ENCODE measurements at regions not wholly inside any gene's neighbourhood (a gene's known extent, or its start where the extent isn't known, plus 50 kb on each side); places are given as distances from the start of the nearest gene placed in this dataset.

DNA sequence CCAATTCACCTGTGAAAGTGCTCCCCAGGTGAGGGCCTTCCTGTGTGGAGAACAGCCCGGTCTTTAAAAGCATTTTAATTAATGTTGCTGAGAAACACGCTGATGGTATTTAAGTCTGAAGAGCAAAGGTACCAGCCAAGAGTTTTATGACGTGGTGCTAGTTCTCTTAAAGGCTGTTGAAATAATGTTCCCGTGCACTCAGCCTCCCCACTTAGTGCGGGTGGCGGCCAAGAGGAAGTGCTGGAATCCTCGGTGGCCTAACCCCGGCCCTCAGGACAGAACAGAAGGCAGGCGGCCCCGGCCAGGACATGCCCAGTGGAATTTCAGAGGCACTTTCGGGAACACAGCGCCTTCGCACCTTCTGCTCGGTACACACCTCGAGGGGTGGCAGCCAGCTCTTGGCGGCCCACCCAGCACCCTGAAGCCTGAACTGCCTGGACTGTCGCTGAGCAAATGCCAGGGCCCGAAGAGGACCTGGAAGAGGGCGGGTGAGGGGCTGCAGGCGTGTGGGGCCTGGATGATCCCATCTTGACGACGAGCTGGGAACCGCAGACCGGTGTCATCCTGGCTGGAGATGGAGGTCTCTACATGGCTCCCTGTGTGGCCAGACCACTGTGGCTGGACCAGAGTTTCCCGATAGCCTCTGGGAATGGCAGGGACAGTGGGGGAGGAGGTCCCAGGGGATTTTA lies 142.9 kb downstream of the ASB1 start:
- Histone ChIP-seq H3K9ac (ENCODE audit: low read length) (no peak overlapping the region), H2AK5ac (ENCODE audit: low read length) (no peak overlapping the region), H3K14ac (ENCODE audit: low read length) (no peak overlapping the region), H3K4me2 (ENCODE audit: low read length) (no peak overlapping the region), H4K91ac (ENCODE audit: low read depth, low read length) (no peak overlapping the region), H3K79me2 (ENCODE audit: control insufficient read depth, insufficient read depth, low read length, poor library complexity) (no peaks in the 10 kb centered on the region), H2BK120ac (ENCODE audit: insufficient read depth, low read length, poor library complexity) (no peak overlapping the region), H3K4me1 (ENCODE audit: control insufficient read depth in 1 of 2, insufficient read depth in 2 of 2, low read length in 2 of 2) (no peaks in the 10 kb centered on the region), H3K4me3 (ENCODE audit: low read depth, low read length) (no peak overlapping the region), H3K27ac (ENCODE audit: low read depth, low read length) (no peak overlapping the region), H3K36me3 (ENCODE audit: control insufficient read depth in 1 of 2, insufficient read depth in 2 of 2, low read length in 2 of 2) (no peaks in the 10 kb centered on the region), H2BK12ac (ENCODE audit: low read length) (no peak overlapping the region), H2AFZ (ENCODE audit: insufficient read depth, low read length, poor library complexity) (no peak overlapping the region), H3K27me3 (ENCODE audit: insufficient read depth, low read length) (peaks cover 2% of the 10 kb centered on the region), H4K8ac (ENCODE audit: low read depth, low read length) (no peak overlapping the region), H3K23ac (ENCODE audit: low read length) (no peak overlapping the region), H3K18ac (ENCODE audit: low read length) (no peak overlapping the region), H2BK5ac (ENCODE audit: low read depth, low read length, poor library complexity) (no peak overlapping the region), H3K79me1 (ENCODE audit: low read length) (no peaks in the 10 kb centered on the region), H3K9me3 (ENCODE audit: insufficient read depth, low read depth, low read length) (peaks cover 1% of the 10 kb centered on the region), H4K12ac (ENCODE audit: low read depth, low read length) (no peak overlapping the region), H3K4ac (ENCODE audit: low read depth, low read length) (no peak overlapping the region)
- no peak for DNase-seq
- no CpG with 5 or more reads among the region's 25 CpGs for WGBS (ENCODE audit: extremely low coverage, insufficient coverage, insufficient read length)

DNA sequence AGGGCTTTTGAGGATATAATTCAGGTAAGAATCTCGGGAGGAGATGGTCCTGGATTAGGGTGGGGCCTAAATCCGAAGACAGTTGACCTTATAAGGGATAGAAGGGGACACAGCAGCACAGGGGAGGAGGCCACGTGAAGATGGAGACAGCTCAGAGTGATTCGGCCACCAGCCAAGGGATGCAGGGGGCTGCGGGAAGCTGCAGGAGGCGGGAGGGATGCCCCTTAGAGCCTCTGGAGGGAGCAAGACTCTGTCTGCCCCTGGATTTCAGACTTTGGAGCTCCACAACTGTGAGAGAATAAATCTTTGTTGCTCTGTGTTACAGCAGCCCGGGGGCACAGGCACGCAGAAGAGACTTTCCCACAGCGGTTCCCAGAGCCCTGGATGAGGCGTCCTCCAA lies 143.7 kb downstream of the ASB1 start:
- Histone ChIP-seq H3K27ac (ENCODE audit: low read depth, low read length) (no peak overlapping the region), H3K18ac (ENCODE audit: low read length) (no peak overlapping the region), H3K4me1 (ENCODE audit: control insufficient read depth in 1 of 2, insufficient read depth in 2 of 2, low read length in 2 of 2) (no peaks in the 10 kb centered on the region), H2BK120ac (ENCODE audit: insufficient read depth, low read length, poor library complexity) (no peak overlapping the region), H4K91ac (ENCODE audit: low read depth, low read length) (no peak overlapping the region), H3K4ac (ENCODE audit: low read depth, low read length) (no peak overlapping the region), H2BK12ac (ENCODE audit: low read length) (no peak overlapping the region), H3K14ac (ENCODE audit: low read length) (no peak overlapping the region), H2AK5ac (ENCODE audit: low read length) (no peak overlapping the region), H3K79me2 (ENCODE audit: control insufficient read depth, insufficient read depth, low read length, poor library complexity) (no peaks in the 10 kb centered on the region), H3K4me2 (ENCODE audit: low read length) (no peak overlapping the region), H4K8ac (ENCODE audit: low read depth, low read length) (no peak overlapping the region), H3K27me3 (ENCODE audit: insufficient read depth, low read length) (peaks cover 2% of the 10 kb centered on the region), H2BK5ac (ENCODE audit: low read depth, low read length, poor library complexity) (no peak overlapping the region), H3K36me3 (ENCODE audit: control insufficient read depth in 1 of 2, insufficient read depth in 2 of 2, low read length in 2 of 2) (no peaks in the 10 kb centered on the region), H3K9me3 (ENCODE audit: insufficient read depth, low read depth, low read length) (peaks cover 1% of the 10 kb centered on the region), H3K23ac (ENCODE audit: low read length) (no peak overlapping the region), H4K12ac (ENCODE audit: low read depth, low read length) (no peak overlapping the region), H3K79me1 (ENCODE audit: low read length) (no peaks in the 10 kb centered on the region), H2AFZ (ENCODE audit: insufficient read depth, low read length, poor library complexity) (no peak overlapping the region), H3K9ac (ENCODE audit: low read length) (no peak overlapping the region), H3K4me3 (ENCODE audit: low read depth, low read length) (no peak overlapping the region)
- no CpG with 5 or more reads among the region's 10 CpGs for WGBS (ENCODE audit: extremely low coverage, insufficient coverage, insufficient read length)
- DNase-seq: no peak

DNA sequence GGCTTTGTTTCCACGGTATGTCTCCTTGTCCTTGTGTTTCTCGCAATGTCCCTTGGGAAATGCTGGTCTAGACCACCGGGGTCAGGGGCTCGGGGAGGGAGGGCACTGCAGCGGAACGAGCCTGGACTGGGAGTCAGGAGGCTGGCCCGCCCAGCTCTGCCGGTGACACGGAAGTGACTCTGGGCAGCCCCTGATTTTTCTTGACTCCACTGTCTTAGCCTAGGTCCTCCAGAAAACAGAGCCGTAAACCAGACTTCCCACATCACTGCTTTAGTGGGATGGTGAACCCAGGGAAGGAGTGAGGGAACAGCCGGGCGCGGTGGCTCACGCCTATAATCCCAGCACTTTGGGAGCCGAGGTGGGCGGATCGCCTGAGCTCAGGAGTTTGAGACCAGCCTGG lies 144.2 kb downstream of the ASB1 start:
- no peak overlapping the region for H3K4me3 ChIP-seq (ENCODE audit: low read depth, low read length)
- H3K79me2 ChIP-seq (ENCODE audit: control insufficient read depth, insufficient read depth, low read length, poor library complexity): no peaks in the 10 kb centered on the region
- peaks cover 2% of the 10 kb centered on the region for H3K27me3 ChIP-seq (ENCODE audit: insufficient read depth, low read length)
- no peak overlapping the region for H3K27ac ChIP-seq (ENCODE audit: low read depth, low read length)
- H3K9me3 ChIP-seq (ENCODE audit: insufficient read depth, low read depth, low read length): peaks cover 3% of the 10 kb centered on the region
- H3K23ac ChIP-seq (ENCODE audit: low read length): no peak overlapping the region
- H2AK5ac ChIP-seq (ENCODE audit: low read length): no peak overlapping the region
- no peaks in the 10 kb centered on the region for H3K79me1 ChIP-seq (ENCODE audit: low read length)
- no peak overlapping the region for H2BK5ac ChIP-seq (ENCODE audit: low read depth, low read length, poor library complexity)
- H3K4ac ChIP-seq (ENCODE audit: low read depth, low read length): no peak overlapping the region
- H4K91ac ChIP-seq (ENCODE audit: low read depth, low read length): no peak overlapping the region
- H3K4me1 ChIP-seq (ENCODE audit: control insufficient read depth in 1 of 2, insufficient read depth in 2 of 2, low read length in 2 of 2): no peaks in the 10 kb centered on the region
- no peak for DNase-seq
- no peaks in the 10 kb centered on the region for H3K36me3 ChIP-seq (ENCODE audit: control insufficient read depth in 1 of 2, insufficient read depth in 2 of 2, low read length in 2 of 2)
- no peak overlapping the region for H3K9ac ChIP-seq (ENCODE audit: low read length)
- H4K12ac ChIP-seq (ENCODE audit: low read depth, low read length): no peak overlapping the region
- no peak overlapping the region for H3K4me2 ChIP-seq (ENCODE audit: low read length)
- H4K8ac ChIP-seq (ENCODE audit: low read depth, low read length): no peak overlapping the region
- WGBS (ENCODE audit: extremely low coverage, insufficient coverage, insufficient read length): no CpG with 5 or more reads among the region's 17 CpGs
- no peak overlapping the region for H3K18ac ChIP-seq (ENCODE audit: low read length)
- no peak overlapping the region for H2BK12ac ChIP-seq (ENCODE audit: low read length)
- H3K14ac ChIP-seq (ENCODE audit: low read length): no peak overlapping the region
- H2BK120ac ChIP-seq (ENCODE audit: insufficient read depth, low read length, poor library complexity): no peak overlapping the region
- H2AFZ ChIP-seq (ENCODE audit: insufficient read depth, low read length, poor library complexity): no peak overlapping the region

DNA sequence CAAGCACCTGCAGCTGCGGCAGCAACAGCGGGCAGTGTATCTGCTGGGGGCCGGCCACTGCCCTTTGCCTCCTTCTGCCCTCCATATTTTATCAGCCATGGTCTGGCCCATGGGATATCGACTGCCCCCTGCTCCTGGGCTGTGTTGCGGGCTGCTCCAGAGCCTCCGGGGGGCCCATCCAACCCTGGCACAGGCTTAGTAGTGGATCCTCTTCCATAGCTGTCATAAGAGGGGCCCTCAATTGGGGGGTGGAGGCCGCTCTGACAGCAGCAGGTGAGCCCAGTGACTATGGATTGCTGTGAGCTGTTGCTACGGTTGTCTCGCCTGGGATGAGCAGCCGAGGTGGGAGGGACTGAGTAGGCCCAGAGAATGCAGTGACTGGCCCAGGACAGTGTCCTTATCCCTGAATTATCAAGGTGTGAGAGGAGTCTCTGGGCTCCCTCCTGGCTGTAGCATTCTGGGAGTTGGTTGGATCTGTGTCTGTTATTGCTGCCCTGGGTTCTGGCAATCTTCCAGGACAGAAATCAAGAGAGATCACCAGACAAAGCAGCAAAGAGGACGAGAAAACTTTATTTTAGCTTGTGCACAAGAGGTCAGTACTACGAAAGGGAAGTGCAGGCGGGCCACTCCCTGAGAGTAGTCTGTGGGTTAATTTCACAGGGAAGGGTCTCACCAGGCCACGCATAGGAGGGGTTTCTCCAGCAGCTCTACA lies 145.1 kb downstream of the ASB1 start:
- H3K14ac ChIP-seq (ENCODE audit: low read length): no peak overlapping the region
- H3K4me1 ChIP-seq (ENCODE audit: control insufficient read depth in 1 of 2, insufficient read depth in 2 of 2, low read length in 2 of 2): no peaks in the 10 kb centered on the region
- no peak overlapping the region for H2AFZ ChIP-seq (ENCODE audit: insufficient read depth, low read length, poor library complexity)
- H2AK5ac ChIP-seq (ENCODE audit: low read length): no peak overlapping the region
- H3K9me3 ChIP-seq (ENCODE audit: insufficient read depth, low read depth, low read length): peaks cover 5% of the 10 kb centered on the region
- no peaks in the 10 kb centered on the region for H3K79me2 ChIP-seq (ENCODE audit: control insufficient read depth, insufficient read depth, low read length, poor library complexity)
- H2BK5ac ChIP-seq (ENCODE audit: low read depth, low read length, poor library complexity): no peak overlapping the region
- H3K23ac ChIP-seq (ENCODE audit: low read length): no peak overlapping the region
- WGBS (ENCODE audit: extremely low coverage, insufficient coverage, insufficient read length): no CpG with 5 or more reads among the region's 14 CpGs
- no peaks in the 10 kb centered on the region for H3K79me1 ChIP-seq (ENCODE audit: low read length)
- H4K8ac ChIP-seq (ENCODE audit: low read depth, low read length): no peak overlapping the region
- no peak overlapping the region for H2BK12ac ChIP-seq (ENCODE audit: low read length)
- no peak overlapping the region for H4K91ac ChIP-seq (ENCODE audit: low read depth, low read length)
- no peaks in the 10 kb centered on the region for H3K36me3 ChIP-seq (ENCODE audit: control insufficient read depth in 1 of 2, insufficient read depth in 2 of 2, low read length in 2 of 2)
- H3K18ac ChIP-seq (ENCODE audit: low read length): no peak overlapping the region
- H2BK120ac ChIP-seq (ENCODE audit: insufficient read depth, low read length, poor library complexity): no peak overlapping the region
- H3K4me3 ChIP-seq (ENCODE audit: low read depth, low read length): no peak overlapping the region
- H4K12ac ChIP-seq (ENCODE audit: low read depth, low read length): no peak overlapping the region
- no peak overlapping the region for H3K9ac ChIP-seq (ENCODE audit: low read length)
- no peak overlapping the region for H3K4ac ChIP-seq (ENCODE audit: low read depth, low read length)
- no peak for DNase-seq
- H3K4me2 ChIP-seq (ENCODE audit: low read length): no peak overlapping the region
- peaks cover 2% of the 10 kb centered on the region for H3K27me3 ChIP-seq (ENCODE audit: insufficient read depth, low read length)
- H3K27ac ChIP-seq (ENCODE audit: low read depth, low read length): no peak overlapping the region

Measured in trophoblast cell (in vitro differentiated cells and primary cell).